SIG-M5 treated with dmso at 0.1 percent for 504 hours (cell line): ENCODE measurements at regions not wholly inside any gene's neighbourhood (a gene's known extent, or its start where the extent isn't known, plus 50 kb on each side); places are given as distances from the start of the nearest gene placed in this dataset.

Experiments
- DNase-seq: peaks from one replicate; lab custom pipeline; 2025; ENCODE audit not compliant: unreplicated experiment; lab: John Stamatoyannopoulos, UW

GRCh38 chr3:137409584-137409983, 354.5 kb upstream of the SOX14 start:
- DNase-seq = peak; percentile 6

- DNase-seq = no peak
These were observed 354.1 kb upstream of the SOX14 start for GRCh38 chr3:137410028-137410427.

- no peak for DNase-seq
These were observed 343.7 kb upstream of the SOX14 start for GRCh38 chr3:137420198-137420995.

- DNase-seq = no peak
These were observed 325.6 kb upstream of the SOX14 start for GRCh38 chr3:137438561-137438960.

GRCh38 chr3:137460944-137461343, 303.2 kb upstream of the SOX14 start:
- DNase-seq = no peak

- DNase-seq = no peak
These were observed 301.0 kb upstream of the SOX14 start for GRCh38 chr3:137463131-137463530.

GRCh38 chr3:137464341-137464740, 299.8 kb upstream of the SOX14 start:
- DNase-seq = no peak

- no peak for DNase-seq
These were observed 295.7 kb upstream of the SOX14 start for GRCh38 chr3:137468446-137468845.

GRCh38 chr3:137469263-137469662, 294.9 kb upstream of the SOX14 start:
- DNase-seq = no peak

GRCh38 chr3:137471130-137471529, 293.0 kb upstream of the SOX14 start:
- DNase-seq = no peak

GRCh38 chr3:137471558-137472204, 292.4 kb upstream of the SOX14 start:
- no peak for DNase-seq

- no peak for DNase-seq
These were observed 286.5 kb upstream of the SOX14 start for GRCh38 chr3:137477614-137478013.

- no peak for DNase-seq
These were observed 254.6 kb upstream of the SOX14 start for GRCh38 chr3:137509354-137510045.

GRCh38 chr3:137511655-137512054, 252.5 kb upstream of the SOX14 start:
- no peak for DNase-seq

- no peak for DNase-seq
These were observed 249.3 kb upstream of the SOX14 start for GRCh38 chr3:137514853-137515252.

GRCh38 chr3:137519602-137520001, 244.5 kb upstream of the SOX14 start:
- no peak for DNase-seq

- DNase-seq = no peak
These were observed 239.4 kb upstream of the SOX14 start for GRCh38 chr3:137524751-137525150.

GRCh38 chr3:137525471-137525870, 238.6 kb upstream of the SOX14 start:
- DNase-seq = no peak

- no peak for DNase-seq
These were observed 222.1 kb upstream of the SOX14 start for GRCh38 chr3:137542049-137542448.

- DNase-seq = no peak
These were observed 209.9 kb upstream of the SOX14 start for GRCh38 chr3:137554242-137554641.

GRCh38 chr3:137568880-137569279, 195.2 kb upstream of the SOX14 start:
- no peak for DNase-seq

GRCh38 chr3:137572931-137573330, 191.2 kb upstream of the SOX14 start:
- no peak for DNase-seq
